ENCODE measurements at regions not wholly inside any gene's neighbourhood (a gene's known extent, or its start where the extent isn't known, plus 50 kb on each side); places are given as distances from the start of the nearest gene placed in this dataset.

- FAIRE-seq (peak; percentile 58), DNase-seq (ENCODE audit: insufficient read length, low spot score) (peak; percentile 7)
- TF ChIP-seq POU2F2 (IDR thresholded peaks at IDR 0.05; ENCODE audit: low read depth, low read length) (no peak), POLR2AphosphoS5 (IDR thresholded peaks at IDR 0.05; ENCODE audit: low read depth, low read length) (no peak), SPI1 (IDR thresholded peaks at IDR 0.05; ENCODE audit: low read depth, low read length) (peak; percentile 78), TAF1 (IDR thresholded peaks at IDR 0.05; ENCODE audit: low read depth, low read length) (no peak), PAX5 (IDR thresholded peaks at IDR 0.05; ENCODE audit: insufficient read depth, low read length, severe bottlenecking) (no peak), POLR2A (IDR thresholded peaks at IDR 0.05; ENCODE audit: low read depth, low read length) (no peak)
Measured at GRCh38 chr5:116922532-116922931, 347.9 kb upstream of the SEMA6A start.

GRCh38 chr5:116914869-116915504, 340.4 kb upstream of the SEMA6A start:
- no peak for DNase-seq (ENCODE audit: insufficient read length, low spot score)
- no peak for TF ChIP-seq POLR2AphosphoS5 (IDR thresholded peaks at IDR 0.05; ENCODE audit: low read depth, low read length)
- TF ChIP-seq POLR2A (IDR thresholded peaks at IDR 0.05; ENCODE audit: low read depth, low read length), result no peak
- no peak for FAIRE-seq

- TF ChIP-seq POU2F2 (IDR thresholded peaks at IDR 0.05; ENCODE audit: low read depth, low read length) (no peak), POLR2AphosphoS5 (IDR thresholded peaks at IDR 0.05; ENCODE audit: low read depth, low read length) (no peak), TAF1 (IDR thresholded peaks at IDR 0.05; ENCODE audit: low read depth, low read length) (no peak), PAX5 (IDR thresholded peaks at IDR 0.05; ENCODE audit: insufficient read depth, low read length, severe bottlenecking) (no peak), SPI1 (IDR thresholded peaks at IDR 0.05; ENCODE audit: low read depth, low read length) (no peak), POLR2A (IDR thresholded peaks at IDR 0.05; ENCODE audit: low read depth, low read length) (no peak)
- DNase-seq (ENCODE audit: insufficient read length, low spot score) (no peak), FAIRE-seq (no peak)
Measured at GRCh38 chr5:116912221-116912620, 337.6 kb upstream of the SEMA6A start.

- FAIRE-seq (no peak), DNase-seq (ENCODE audit: insufficient read length, low spot score) (no peak)
- TF ChIP-seq TAF1 (IDR thresholded peaks at IDR 0.05; ENCODE audit: low read depth, low read length) (no peak), POLR2AphosphoS5 (IDR thresholded peaks at IDR 0.05; ENCODE audit: low read depth, low read length) (no peak), POU2F2 (IDR thresholded peaks at IDR 0.05; ENCODE audit: low read depth, low read length) (no peak), PAX5 (IDR thresholded peaks at IDR 0.05; ENCODE audit: insufficient read depth, low read length, severe bottlenecking) (no peak), SPI1 (IDR thresholded peaks at IDR 0.05; ENCODE audit: low read depth, low read length) (no peak), POLR2A (IDR thresholded peaks at IDR 0.05; ENCODE audit: low read depth, low read length) (no peak)
Measured at GRCh38 chr5:116911074-116911473, 336.5 kb upstream of the SEMA6A start.

- TF ChIP-seq POU2F2 (IDR thresholded peaks at IDR 0.05; ENCODE audit: low read depth, low read length) (no peak), POLR2AphosphoS5 (IDR thresholded peaks at IDR 0.05; ENCODE audit: low read depth, low read length) (no peak), SPI1 (IDR thresholded peaks at IDR 0.05; ENCODE audit: low read depth, low read length) (peak; percentile 73), TAF1 (IDR thresholded peaks at IDR 0.05; ENCODE audit: low read depth, low read length) (no peak)
- FAIRE-seq, result no peak
- no peak for DNase-seq (ENCODE audit: insufficient read length, low spot score)
Measured at GRCh38 chr5:116908537-116908936, 333.9 kb upstream of the SEMA6A start.

GRCh38 chr5:116905885-116906284, 331.3 kb upstream of the SEMA6A start:
- TF ChIP-seq POU2F2 (IDR thresholded peaks at IDR 0.05; ENCODE audit: low read depth, low read length), result no peak
- no peak for TF ChIP-seq PAX5 (IDR thresholded peaks at IDR 0.05; ENCODE audit: insufficient read depth, low read length, severe bottlenecking)
- TF ChIP-seq TAF1 (IDR thresholded peaks at IDR 0.05; ENCODE audit: low read depth, low read length), result no peak
- no peak for TF ChIP-seq POLR2A (IDR thresholded peaks at IDR 0.05; ENCODE audit: low read depth, low read length)
- TF ChIP-seq POLR2AphosphoS5 (IDR thresholded peaks at IDR 0.05; ENCODE audit: low read depth, low read length), result no peak
- TF ChIP-seq SPI1 (IDR thresholded peaks at IDR 0.05; ENCODE audit: low read depth, low read length), result no peak
- DNase-seq (ENCODE audit: insufficient read length, low spot score), result no peak
- FAIRE-seq, result no peak

- DNase-seq (ENCODE audit: insufficient read length, low spot score) (no peak), FAIRE-seq (no peak)
- TF ChIP-seq POLR2A (IDR thresholded peaks at IDR 0.05; ENCODE audit: low read depth, low read length), result no peak
- TF ChIP-seq TAF1 (IDR thresholded peaks at IDR 0.05; ENCODE audit: low read depth, low read length), result no peak
- no peak for TF ChIP-seq SPI1 (IDR thresholded peaks at IDR 0.05; ENCODE audit: low read depth, low read length)
- TF ChIP-seq POLR2AphosphoS5 (IDR thresholded peaks at IDR 0.05; ENCODE audit: low read depth, low read length), result no peak
- TF ChIP-seq POU2F2 (IDR thresholded peaks at IDR 0.05; ENCODE audit: low read depth, low read length), result no peak
- no peak for TF ChIP-seq PAX5 (IDR thresholded peaks at IDR 0.05; ENCODE audit: insufficient read depth, low read length, severe bottlenecking)
Measured at GRCh38 chr5:116900793-116901192, 326.2 kb upstream of the SEMA6A start.

GRCh38 chr5:116898917-116899316, 324.3 kb upstream of the SEMA6A start:
- no peak for TF ChIP-seq TAF1 (IDR thresholded peaks at IDR 0.05; ENCODE audit: low read depth, low read length)
- TF ChIP-seq PAX5 (IDR thresholded peaks at IDR 0.05; ENCODE audit: insufficient read depth, low read length, severe bottlenecking), result no peak
- no peak for TF ChIP-seq POLR2AphosphoS5 (IDR thresholded peaks at IDR 0.05; ENCODE audit: low read depth, low read length)
- TF ChIP-seq POLR2A (IDR thresholded peaks at IDR 0.05; ENCODE audit: low read depth, low read length), result no peak
- no peak for TF ChIP-seq SPI1 (IDR thresholded peaks at IDR 0.05; ENCODE audit: low read depth, low read length)
- TF ChIP-seq POU2F2 (IDR thresholded peaks at IDR 0.05; ENCODE audit: low read depth, low read length), result no peak
- DNase-seq (ENCODE audit: insufficient read length, low spot score) (no peak), FAIRE-seq (no peak)

- no peak for TF ChIP-seq TAF1 (IDR thresholded peaks at IDR 0.05; ENCODE audit: low read depth, low read length)
- DNase-seq (ENCODE audit: insufficient read length, low spot score) (no peak), FAIRE-seq (no peak)
Measured at GRCh38 chr5:116897291-116897690, 322.7 kb upstream of the SEMA6A start.

GRCh38 chr5:116896001-116896400, 321.4 kb upstream of the SEMA6A start:
- no peak for DNase-seq (ENCODE audit: insufficient read length, low spot score)
- TF ChIP-seq POLR2AphosphoS5 (IDR thresholded peaks at IDR 0.05; ENCODE audit: low read depth, low read length), result no peak
- no peak for TF ChIP-seq SPI1 (IDR thresholded peaks at IDR 0.05; ENCODE audit: low read depth, low read length)
- TF ChIP-seq POU2F2 (IDR thresholded peaks at IDR 0.05; ENCODE audit: low read depth, low read length), result no peak
- TF ChIP-seq PAX5 (IDR thresholded peaks at IDR 0.05; ENCODE audit: insufficient read depth, low read length, severe bottlenecking), result no peak
- TF ChIP-seq TAF1 (IDR thresholded peaks at IDR 0.05; ENCODE audit: low read depth, low read length), result no peak
- no peak for TF ChIP-seq POLR2A (IDR thresholded peaks at IDR 0.05; ENCODE audit: low read depth, low read length)
- FAIRE-seq, result no peak
